Peyer's patch (tissue), 4 donors: ENCODE measurements at regions not wholly inside any gene's neighbourhood (a gene's known extent, or its start where the extent isn't known, plus 50 kb on each side); places are given as distances from the start of the nearest gene placed in this dataset.

Source experiments
- CTCF ChIP-seq, 6 experiments: fragments of 450-650 bp in 4 of 6; fragments of 200-600 bp in 2 of 6; sonication (generic) in 1 of 6; IDR thresholded peaks; one replicate each; pipeline ENCODE4 v1.5.1; 2017 to 2019; ENCODE audit warnings: antibody characterized with exemption in 6 of 6, mild to moderate bottlenecking in 3 of 6, moderate library complexity in 1 of 6
- POLR2A ChIP-seq, 2 donors: fragments of 450-650 bp; IDR thresholded peaks; one replicate each; pipeline ENCODE4 v1.5.1; 2017; ENCODE audit warnings: antibody characterized with exemption in 2 of 2, mild to moderate bottlenecking in 2 of 2, moderate library complexity in 2 of 2

DNA sequence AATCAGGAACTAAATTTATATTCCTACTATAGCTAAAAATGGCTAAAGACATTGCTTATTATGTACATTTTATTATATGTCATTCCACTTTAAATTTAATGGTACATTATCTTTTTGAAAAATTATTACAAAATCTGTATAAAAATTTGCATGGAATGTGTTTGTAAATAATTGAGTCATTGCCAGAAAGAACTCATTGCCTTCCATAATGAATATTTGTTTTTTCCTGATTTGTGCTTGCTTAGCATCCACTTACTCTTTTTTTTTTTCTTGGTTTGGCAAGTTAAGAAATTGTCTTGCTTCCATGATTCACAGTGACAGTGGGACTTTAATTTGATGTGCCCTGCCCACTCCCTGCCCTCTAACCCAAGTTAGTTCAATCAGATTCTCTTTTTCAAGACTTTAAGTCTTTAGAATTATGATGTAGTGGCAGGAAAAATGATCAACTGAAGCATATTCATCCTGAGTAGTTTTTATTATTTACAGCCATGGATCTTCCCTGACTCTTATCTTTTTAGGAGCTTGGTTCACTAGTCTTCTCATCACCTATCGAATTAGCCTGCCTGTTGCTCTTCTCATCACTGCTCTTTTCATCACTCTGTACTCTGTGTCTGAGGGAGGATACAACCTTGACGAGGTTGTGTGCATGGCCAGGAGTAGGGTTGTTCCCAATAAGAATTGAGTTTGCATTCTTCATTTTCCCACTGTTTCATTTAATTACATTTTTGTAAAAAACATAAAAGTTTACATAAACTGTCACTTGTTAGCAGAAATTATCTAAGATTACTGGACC is 442.0 kb downstream of the BTG1 start:
- no peak for TF ChIP-seq CTCF (IDR thresholded peaks at IDR 0.05)
- TF ChIP-seq POLR2A (IDR thresholded peaks at IDR 0.05): no peak
